ENCODE measurements at regions not wholly inside any gene's neighbourhood (a gene's known extent, or its start where the extent isn't known, plus 50 kb on each side); places are given as distances from the start of the nearest gene placed in this dataset.
A peak's percentile ranks its signal among the peaks of the same experiment; 100 is the strongest.

DNA sequence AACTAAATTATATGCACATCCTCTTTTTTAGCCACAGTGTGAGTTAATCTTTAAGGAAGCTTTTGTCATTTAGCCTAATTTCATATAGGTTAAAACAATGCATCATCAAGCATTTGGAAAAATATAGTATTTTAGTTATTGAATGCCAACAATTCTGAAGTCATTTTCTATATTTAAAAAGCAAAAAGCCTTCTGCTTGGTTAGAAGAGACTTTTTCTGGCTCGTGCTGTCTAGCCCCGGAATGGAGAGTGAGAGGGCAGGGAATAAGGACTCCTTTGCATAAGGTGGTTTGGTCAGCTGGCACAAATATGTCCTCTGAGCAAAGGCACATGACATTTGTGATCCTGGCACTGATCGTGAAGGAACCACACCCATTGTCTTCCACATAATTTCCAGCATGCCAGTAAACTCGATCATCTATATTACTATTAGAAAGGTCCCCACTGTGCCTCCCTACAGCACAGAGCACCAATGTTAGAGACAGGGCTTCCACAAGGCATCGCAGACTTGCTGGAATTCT, 393.7 kb upstream of the INTU start:
- H3K4me3 ChIP-seq (ENCODE audit: low read depth, low read length) = no peak overlapping the region
- TF ChIP-seq, protein P1, sequence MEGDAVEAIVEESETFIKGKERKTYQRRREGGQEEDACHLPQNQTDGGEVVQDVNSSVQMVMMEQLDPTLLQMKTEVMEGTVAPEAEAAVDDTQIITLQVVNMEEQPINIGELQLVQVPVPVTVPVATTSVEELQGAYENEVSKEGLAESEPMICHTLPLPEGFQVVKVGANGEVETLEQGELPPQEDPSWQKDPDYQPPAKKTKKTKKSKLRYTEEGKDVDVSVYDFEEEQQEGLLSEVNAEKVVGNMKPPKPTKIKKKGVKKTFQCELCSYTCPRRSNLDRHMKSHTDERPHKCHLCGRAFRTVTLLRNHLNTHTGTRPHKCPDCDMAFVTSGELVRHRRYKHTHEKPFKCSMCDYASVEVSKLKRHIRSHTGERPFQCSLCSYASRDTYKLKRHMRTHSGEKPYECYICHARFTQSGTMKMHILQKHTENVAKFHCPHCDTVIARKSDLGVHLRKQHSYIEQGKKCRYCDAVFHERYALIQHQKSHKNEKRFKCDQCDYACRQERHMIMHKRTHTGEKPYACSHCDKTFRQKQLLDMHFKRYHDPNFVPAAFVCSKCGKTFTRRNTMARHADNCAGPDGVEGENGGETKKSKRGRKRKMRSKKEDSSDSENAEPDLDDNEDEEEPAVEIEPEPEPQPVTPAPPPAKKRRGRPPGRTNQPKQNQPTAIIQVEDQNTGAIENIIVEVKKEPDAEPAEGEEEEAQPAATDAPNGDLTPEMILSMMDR (IDR thresholded peaks at IDR 0.05; ENCODE audit: insufficient read depth, low read depth, low read length, missing control alignments) = no peak
- DNase-seq (ENCODE audit: low read depth) = no peak

DNA sequence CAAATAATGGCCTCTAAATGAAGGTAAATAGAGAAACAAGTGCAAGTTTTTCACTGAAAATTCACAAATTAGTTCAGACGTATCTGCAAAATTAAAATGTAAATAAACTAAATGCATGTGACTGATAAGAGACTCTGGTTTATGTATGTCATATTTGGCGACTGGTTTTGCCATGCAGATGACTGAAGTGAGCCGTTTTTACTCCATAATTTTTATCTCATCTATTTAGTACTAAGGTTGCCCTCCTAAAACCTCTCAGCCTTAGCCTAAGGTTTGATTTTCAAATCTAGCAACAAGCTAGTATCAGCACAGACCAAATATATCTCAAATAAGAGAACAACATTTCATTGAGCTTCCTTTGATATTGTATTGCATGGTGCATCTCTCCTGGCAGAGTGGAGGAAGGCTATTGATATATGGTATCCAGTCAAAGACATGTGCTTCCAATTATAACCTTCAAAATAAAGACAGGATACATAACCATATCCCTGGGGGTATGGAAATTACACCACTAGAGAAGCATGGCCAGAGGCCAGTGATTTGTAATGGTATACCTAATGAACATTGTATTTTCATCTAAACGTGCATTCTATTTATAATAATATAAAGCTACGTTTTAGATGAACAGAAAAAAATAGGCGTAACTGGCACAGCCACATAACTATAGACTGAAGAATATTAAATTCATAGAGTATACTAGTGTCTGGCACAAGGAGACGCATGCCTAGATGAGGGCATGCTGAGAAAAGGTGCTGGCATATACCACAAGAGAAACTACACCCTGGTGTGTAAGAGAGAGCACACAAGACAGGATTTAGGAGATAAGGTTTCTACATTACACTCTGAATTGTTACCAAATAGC, 392.6 kb upstream of the INTU start:
- TF ChIP-seq, protein P1 (IDR thresholded peaks at IDR 0.05; ENCODE audit: insufficient read depth, low read depth, low read length, missing control alignments) = no peak
- no peak overlapping the region for H3K4me3 ChIP-seq (ENCODE audit: low read depth, low read length)
- DNase-seq (ENCODE audit: low read depth) = no peak

DNA sequence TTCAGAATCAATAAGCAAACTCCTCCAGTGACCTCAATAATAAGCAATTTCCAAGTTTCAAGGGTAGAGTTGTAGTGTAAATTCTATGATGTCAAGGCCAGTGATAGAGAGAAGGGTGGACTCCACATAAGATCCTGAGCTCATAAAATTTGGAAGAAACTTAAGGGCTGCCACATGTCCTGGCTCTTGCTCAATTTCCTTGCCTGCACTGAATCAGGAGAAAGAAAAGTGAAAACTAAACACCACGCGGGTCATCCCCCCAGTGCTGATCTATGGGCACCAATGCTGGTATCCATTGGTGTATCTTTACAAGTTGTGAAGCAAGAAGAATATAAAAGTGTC, 392.0 kb upstream of the INTU start:
- H3K4me3 ChIP-seq (ENCODE audit: low read depth, low read length) = no peak overlapping the region
- DNase-seq (ENCODE audit: low read depth) = no peak
- TF ChIP-seq, protein P1 (IDR thresholded peaks at IDR 0.05; ENCODE audit: insufficient read depth, low read depth, low read length, missing control alignments) = no peak

DNA sequence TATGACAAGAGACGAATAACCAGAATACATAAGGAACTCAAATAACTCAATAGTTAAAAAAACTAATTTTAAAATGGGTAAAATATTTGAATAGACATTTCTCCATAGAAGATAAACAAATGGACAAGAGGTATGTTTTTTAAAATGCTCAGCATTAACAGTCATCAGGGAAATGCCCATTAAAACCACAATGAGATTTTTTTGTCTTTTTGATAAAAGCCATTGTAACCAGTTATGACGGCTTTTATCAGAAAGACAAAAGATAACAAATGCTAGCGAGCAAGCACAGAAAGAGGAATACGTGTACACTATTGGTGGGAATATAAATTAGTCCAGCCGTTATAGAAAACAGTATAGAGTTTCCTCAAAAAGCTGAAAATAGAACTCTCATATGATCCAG, 388.2 kb upstream of the INTU start:
- no peak overlapping the region for H3K4me3 ChIP-seq (ENCODE audit: low read depth, low read length)
- TF ChIP-seq, protein P1 (IDR thresholded peaks at IDR 0.05; ENCODE audit: insufficient read depth, low read depth, low read length, missing control alignments) = no peak
- DNase-seq (ENCODE audit: low read depth) = no peak

DNA sequence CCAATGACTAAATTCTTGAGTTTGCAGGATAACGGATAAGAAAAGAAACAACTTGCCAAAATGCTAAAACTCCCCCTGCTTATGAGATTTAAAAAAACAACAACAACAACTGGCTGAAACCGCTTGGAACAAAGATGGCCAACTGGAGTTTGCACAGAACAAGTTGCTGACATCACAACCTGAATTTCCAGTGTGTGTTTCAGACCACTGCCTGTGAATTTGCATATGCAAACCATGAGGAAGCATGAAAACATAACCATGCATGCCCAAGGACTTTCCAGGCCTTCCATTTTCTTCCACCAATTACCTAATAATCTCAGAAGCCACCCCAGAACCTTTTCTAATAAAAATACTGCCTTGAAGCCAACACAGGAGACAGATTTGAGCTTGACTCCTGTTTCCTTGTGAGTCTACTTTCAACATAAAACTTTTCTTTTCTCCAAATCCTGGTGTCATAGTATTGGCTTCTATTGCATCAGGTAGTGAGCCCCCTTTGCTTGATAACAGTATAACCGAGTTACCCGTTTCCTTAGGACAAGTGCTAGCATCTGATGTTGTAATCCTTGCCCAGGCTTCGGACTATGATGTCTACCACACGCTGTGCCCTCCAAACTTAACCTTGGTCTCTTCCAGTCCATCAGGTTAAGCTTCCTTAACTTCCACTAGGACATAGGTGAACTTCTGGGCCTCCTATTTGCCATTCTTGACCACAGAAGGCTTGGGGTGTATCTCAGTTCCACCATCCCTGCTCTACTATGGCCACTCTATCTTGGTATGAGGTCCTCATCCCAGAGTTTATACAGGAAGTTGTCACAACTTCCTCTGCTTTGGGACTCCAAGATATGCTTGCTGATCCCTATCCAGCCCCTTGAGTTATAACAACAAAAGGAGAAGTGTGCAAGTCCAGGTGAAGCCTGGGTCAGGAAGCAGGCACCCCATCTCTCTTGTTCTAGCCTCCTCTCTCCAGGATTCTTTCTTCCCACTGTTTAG, 385.5 kb upstream of the INTU start:
- peak; percentile 1 for DNase-seq (ENCODE audit: low read depth)
- TF ChIP-seq, protein P1 (IDR thresholded peaks at IDR 0.05; ENCODE audit: insufficient read depth, low read depth, low read length, missing control alignments) = no peak
- no peak overlapping the region for H3K4me3 ChIP-seq (ENCODE audit: low read depth, low read length)

DNA sequence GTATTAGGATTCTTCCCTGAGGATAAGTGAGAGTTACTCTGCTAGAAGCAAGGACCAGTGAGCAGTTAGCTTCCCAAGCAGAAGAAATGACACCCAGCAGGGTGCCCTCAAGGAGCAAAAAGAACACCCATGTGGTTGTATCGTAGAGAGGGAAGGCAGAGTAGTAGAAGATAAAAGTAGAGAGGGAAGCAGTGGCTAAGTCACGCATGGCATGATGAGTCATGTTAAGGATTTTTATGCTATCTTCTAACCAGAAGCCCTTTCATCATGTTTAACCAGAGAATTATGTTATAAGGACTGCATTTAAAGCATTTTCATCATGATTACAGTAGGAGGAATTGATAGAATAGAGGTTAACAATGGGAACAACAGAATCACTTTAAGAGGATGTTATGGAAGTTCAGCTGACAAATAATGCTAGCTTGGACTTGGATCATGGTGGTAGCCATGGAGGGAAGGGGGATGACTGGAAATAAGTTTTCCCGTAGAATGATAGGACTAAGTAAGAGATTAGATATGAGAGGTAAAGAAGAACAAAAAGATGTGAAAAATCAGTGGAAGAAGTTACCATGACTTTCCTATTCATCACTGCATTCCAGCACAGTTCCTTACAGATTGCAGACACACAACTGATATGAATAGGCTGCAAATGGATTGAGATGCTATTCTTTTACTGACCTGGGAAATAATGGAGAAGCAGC, 383.5 kb upstream of the INTU start:
- no peak overlapping the region for H3K4me3 ChIP-seq (ENCODE audit: low read depth, low read length)
- TF ChIP-seq, protein P1 (IDR thresholded peaks at IDR 0.05; ENCODE audit: insufficient read depth, low read depth, low read length, missing control alignments) = no peak
- DNase-seq (ENCODE audit: low read depth) = no peak

Measured in GM12865 (cell line).